Activated CD4-positive, alpha-beta T cell treated with anti-CD3 and anti-CD28 coated beads for 48 hours (primary cell): ENCODE measurements at regions not wholly inside any gene's neighbourhood (a gene's known extent, or its start where the extent isn't known, plus 50 kb on each side); places are given as distances from the start of the nearest gene placed in this dataset.
"Not testable (repeated sequence)": the region's sequence is repeated elsewhere in the genome, so short reads cannot be mapped to it uniquely, and the experiment has no call there.

Source experiments
- DNase-seq: peaks from one replicate; pipeline ENCODE4 v3.0.0-alpha.2; 2020

- DNase-seq, result no peak
Measured at GRCh38 chr2:116935097-116935814, 879.2 kb upstream of the DDX18 start.

- DNase-seq, result no peak
Measured at GRCh38 chr2:116948258-116948657, 866.2 kb upstream of the DDX18 start.

GRCh38 chr2:116949249-116949648, 865.2 kb upstream of the DDX18 start:
- no peak for DNase-seq

GRCh38 chr2:116952254-116952653, 862.2 kb upstream of the DDX18 start:
- DNase-seq, result no peak

GRCh38 chr2:116955646-116956045, 858.8 kb upstream of the DDX18 start:
- no peak for DNase-seq

GRCh38 chr2:116975608-116976007, 838.9 kb upstream of the DDX18 start:
- DNase-seq, result no peak

GRCh38 chr2:116979916-116980764, 834.4 kb upstream of the DDX18 start:
- no peak for DNase-seq

- no peak for DNase-seq
Measured at GRCh38 chr2:116987447-116987846, 827.0 kb upstream of the DDX18 start.

GRCh38 chr2:116988303-116988702, 826.2 kb upstream of the DDX18 start:
- DNase-seq, result no peak

GRCh38 chr2:117019357-117019756, 795.1 kb upstream of the DDX18 start:
- no peak for DNase-seq

GRCh38 chr2:117027646-117028045, 786.8 kb upstream of the DDX18 start:
- no peak for DNase-seq

GRCh38 chr2:117028708-117029107, 785.8 kb upstream of the DDX18 start:
- DNase-seq, result not testable (repeated sequence)

- DNase-seq, result no peak
Measured at GRCh38 chr2:117055499-117056375, 758.8 kb upstream of the DDX18 start.

GRCh38 chr2:117056376-117056748, 758.1 kb upstream of the DDX18 start:
- DNase-seq, result no peak

- no peak for DNase-seq
Measured at GRCh38 chr2:117057016-117057415, 757.5 kb upstream of the DDX18 start.

GRCh38 chr2:117058366-117058765, 756.1 kb upstream of the DDX18 start:
- DNase-seq, result no peak

GRCh38 chr2:117064021-117064420, 750.5 kb upstream of the DDX18 start:
- no peak for DNase-seq

GRCh38 chr2:117065912-117066311, 748.6 kb upstream of the DDX18 start:
- DNase-seq, result no peak

GRCh38 chr2:117067900-117068299, 746.6 kb upstream of the DDX18 start:
- no peak for DNase-seq

GRCh38 chr2:117068371-117068770, 746.1 kb upstream of the DDX18 start:
- no peak for DNase-seq

GRCh38 chr2:117071556-117072102, 742.9 kb upstream of the DDX18 start:
- DNase-seq, result no peak

GRCh38 chr2:117074756-117075155, 739.7 kb upstream of the DDX18 start:
- no peak for DNase-seq

GRCh38 chr2:117085256-117085655, 729.2 kb upstream of the DDX18 start:
- DNase-seq, result no peak
